HG03342 (cell line): ENCODE measurements at regions not wholly inside any gene's neighbourhood (a gene's known extent, or its start where the extent isn't known, plus 50 kb on each side); places are given as distances from the start of the nearest gene placed in this dataset.
"Not testable (repeated sequence)": the region's sequence is repeated elsewhere in the genome, so short reads cannot be mapped to it uniquely, and the experiment has no call there.

ENCODE experiments used
- ATAC-seq: cut with Tn5 transposase; IDR thresholded peaks from one replicate; pipeline ENCODE4 v1.9.1; 2021; ENCODE audit warnings: mild to moderate bottlenecking, moderate library complexity; ENCODE audit not compliant: unreplicated experiment

GRCh38 chr2:58319481-58319880, 78.4 kb upstream of the FANCL start:
- ATAC-seq: no peak

GRCh38 chr2:58318949-58319348, 77.8 kb upstream of the FANCL start:
- not testable (repeated sequence) for ATAC-seq

- ATAC-seq: no peak
Measured at GRCh38 chr2:58313926-58314325, 72.8 kb upstream of the FANCL start.

- ATAC-seq: no peak
Measured at GRCh38 chr2:58308435-58308834, 67.3 kb upstream of the FANCL start.

GRCh38 chr2:58304843-58305242, 63.7 kb upstream of the FANCL start:
- no peak for ATAC-seq

- no peak for ATAC-seq
Measured at GRCh38 chr2:58299123-58299522, 58.0 kb upstream of the FANCL start.

- ATAC-seq: no peak
Measured at GRCh38 chr2:58293056-58293455, 51.9 kb upstream of the FANCL start.

- no peak for ATAC-seq
Measured at GRCh38 chr2:58291726-58292438, 50.8 kb upstream of the FANCL start.
